ENCODE measurements at regions not wholly inside any gene's neighbourhood (a gene's known extent, or its start where the extent isn't known, plus 50 kb on each side); places are given as distances from the start of the nearest gene placed in this dataset.

DNA sequence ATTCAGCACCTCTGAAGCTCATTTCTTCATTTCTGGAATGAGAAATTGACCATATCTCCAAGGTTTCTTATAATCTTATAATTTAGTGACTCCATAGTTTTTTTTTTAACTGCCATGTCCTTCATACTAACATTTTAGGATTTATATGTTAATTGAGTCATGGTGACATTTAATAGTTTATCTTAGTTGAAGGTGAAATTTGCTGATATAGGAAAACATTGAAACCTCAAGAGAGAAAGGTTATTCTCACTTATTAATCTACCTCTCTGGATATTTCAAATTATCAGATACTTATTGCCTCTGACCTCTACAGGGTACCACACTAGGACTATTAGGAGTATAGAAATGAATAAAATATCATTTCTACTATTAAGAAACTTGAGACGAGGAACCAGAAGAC lies 499.0 kb downstream of the NUP35 start:
- Mint-ChIP-seq H3K36me3 (ENCODE audit: low read depth) (no peaks in the 10 kb centered on the region), H3K9me3 (peaks cover 10% of the 10 kb centered on the region; the same call in 2 of the 3 replicates), H3K27me3 (ENCODE audit: insufficient read depth, low read depth, poor library complexity) (peaks cover 2% of the 10 kb centered on the region), H3K4me3 (no peak overlapping the region), H3K4me1 (no peaks in the 10 kb centered on the region), H3K27ac (no peak overlapping the region)
- H2AFZ ChIP-seq, result no peak overlapping the region
- no peaks in the 10 kb centered on the region for H3K27me3 ChIP-seq (ENCODE audit: insufficient read depth)
- H3K4me1 ChIP-seq (ENCODE audit: insufficient read depth), result no peaks in the 10 kb centered on the region
- no peak overlapping the region for H3K4me3 ChIP-seq
- DNase-seq (ENCODE audit: low spot score) (no peak), ATAC-seq (no peak)
- no peaks in the 10 kb centered on the region for H3K36me3 ChIP-seq (ENCODE audit: insufficient read depth)
- no peaks in the 10 kb centered on the region for H3F3A ChIP-seq (replicated peaks; ENCODE audit: low read depth)
- peaks cover 3% of the 10 kb centered on the region; the same call in 1 of the 2 replicates for H3K9me2 ChIP-seq (ENCODE audit: insufficient read depth)
- no peak overlapping the region for H3K27ac ChIP-seq (ENCODE audit: low read depth)
- no peaks in the 10 kb centered on the region for H3K79me2 ChIP-seq (replicated peaks; ENCODE audit: insufficient read depth)
- no peak overlapping the region for H3K4me2 ChIP-seq
- H4K20me1 ChIP-seq (replicated peaks; ENCODE audit: insufficient read depth), result no peaks in the 10 kb centered on the region
- TF ChIP-seq CREB1 (CRISPR knock-in tag; IDR thresholded peaks at IDR 0.05; ENCODE audit: low read depth), result no peak
- TF ChIP-seq, protein P1, sequence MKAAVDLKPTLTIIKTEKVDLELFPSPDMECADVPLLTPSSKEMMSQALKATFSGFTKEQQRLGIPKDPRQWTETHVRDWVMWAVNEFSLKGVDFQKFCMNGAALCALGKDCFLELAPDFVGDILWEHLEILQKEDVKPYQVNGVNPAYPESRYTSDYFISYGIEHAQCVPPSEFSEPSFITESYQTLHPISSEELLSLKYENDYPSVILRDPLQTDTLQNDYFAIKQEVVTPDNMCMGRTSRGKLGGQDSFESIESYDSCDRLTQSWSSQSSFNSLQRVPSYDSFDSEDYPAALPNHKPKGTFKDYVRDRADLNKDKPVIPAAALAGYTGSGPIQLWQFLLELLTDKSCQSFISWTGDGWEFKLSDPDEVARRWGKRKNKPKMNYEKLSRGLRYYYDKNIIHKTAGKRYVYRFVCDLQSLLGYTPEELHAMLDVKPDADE (IDR thresholded peaks at IDR 0.05), result no peak
- TF ChIP-seq JUNB (IDR thresholded peaks at IDR 0.05; ENCODE audit: unreplicated experiment), result no peak
- no peak for TF ChIP-seq POLR2AphosphoS5 (IDR thresholded peaks at IDR 0.05; ENCODE audit: low read depth)
- TF ChIP-seq, protein P2, sequence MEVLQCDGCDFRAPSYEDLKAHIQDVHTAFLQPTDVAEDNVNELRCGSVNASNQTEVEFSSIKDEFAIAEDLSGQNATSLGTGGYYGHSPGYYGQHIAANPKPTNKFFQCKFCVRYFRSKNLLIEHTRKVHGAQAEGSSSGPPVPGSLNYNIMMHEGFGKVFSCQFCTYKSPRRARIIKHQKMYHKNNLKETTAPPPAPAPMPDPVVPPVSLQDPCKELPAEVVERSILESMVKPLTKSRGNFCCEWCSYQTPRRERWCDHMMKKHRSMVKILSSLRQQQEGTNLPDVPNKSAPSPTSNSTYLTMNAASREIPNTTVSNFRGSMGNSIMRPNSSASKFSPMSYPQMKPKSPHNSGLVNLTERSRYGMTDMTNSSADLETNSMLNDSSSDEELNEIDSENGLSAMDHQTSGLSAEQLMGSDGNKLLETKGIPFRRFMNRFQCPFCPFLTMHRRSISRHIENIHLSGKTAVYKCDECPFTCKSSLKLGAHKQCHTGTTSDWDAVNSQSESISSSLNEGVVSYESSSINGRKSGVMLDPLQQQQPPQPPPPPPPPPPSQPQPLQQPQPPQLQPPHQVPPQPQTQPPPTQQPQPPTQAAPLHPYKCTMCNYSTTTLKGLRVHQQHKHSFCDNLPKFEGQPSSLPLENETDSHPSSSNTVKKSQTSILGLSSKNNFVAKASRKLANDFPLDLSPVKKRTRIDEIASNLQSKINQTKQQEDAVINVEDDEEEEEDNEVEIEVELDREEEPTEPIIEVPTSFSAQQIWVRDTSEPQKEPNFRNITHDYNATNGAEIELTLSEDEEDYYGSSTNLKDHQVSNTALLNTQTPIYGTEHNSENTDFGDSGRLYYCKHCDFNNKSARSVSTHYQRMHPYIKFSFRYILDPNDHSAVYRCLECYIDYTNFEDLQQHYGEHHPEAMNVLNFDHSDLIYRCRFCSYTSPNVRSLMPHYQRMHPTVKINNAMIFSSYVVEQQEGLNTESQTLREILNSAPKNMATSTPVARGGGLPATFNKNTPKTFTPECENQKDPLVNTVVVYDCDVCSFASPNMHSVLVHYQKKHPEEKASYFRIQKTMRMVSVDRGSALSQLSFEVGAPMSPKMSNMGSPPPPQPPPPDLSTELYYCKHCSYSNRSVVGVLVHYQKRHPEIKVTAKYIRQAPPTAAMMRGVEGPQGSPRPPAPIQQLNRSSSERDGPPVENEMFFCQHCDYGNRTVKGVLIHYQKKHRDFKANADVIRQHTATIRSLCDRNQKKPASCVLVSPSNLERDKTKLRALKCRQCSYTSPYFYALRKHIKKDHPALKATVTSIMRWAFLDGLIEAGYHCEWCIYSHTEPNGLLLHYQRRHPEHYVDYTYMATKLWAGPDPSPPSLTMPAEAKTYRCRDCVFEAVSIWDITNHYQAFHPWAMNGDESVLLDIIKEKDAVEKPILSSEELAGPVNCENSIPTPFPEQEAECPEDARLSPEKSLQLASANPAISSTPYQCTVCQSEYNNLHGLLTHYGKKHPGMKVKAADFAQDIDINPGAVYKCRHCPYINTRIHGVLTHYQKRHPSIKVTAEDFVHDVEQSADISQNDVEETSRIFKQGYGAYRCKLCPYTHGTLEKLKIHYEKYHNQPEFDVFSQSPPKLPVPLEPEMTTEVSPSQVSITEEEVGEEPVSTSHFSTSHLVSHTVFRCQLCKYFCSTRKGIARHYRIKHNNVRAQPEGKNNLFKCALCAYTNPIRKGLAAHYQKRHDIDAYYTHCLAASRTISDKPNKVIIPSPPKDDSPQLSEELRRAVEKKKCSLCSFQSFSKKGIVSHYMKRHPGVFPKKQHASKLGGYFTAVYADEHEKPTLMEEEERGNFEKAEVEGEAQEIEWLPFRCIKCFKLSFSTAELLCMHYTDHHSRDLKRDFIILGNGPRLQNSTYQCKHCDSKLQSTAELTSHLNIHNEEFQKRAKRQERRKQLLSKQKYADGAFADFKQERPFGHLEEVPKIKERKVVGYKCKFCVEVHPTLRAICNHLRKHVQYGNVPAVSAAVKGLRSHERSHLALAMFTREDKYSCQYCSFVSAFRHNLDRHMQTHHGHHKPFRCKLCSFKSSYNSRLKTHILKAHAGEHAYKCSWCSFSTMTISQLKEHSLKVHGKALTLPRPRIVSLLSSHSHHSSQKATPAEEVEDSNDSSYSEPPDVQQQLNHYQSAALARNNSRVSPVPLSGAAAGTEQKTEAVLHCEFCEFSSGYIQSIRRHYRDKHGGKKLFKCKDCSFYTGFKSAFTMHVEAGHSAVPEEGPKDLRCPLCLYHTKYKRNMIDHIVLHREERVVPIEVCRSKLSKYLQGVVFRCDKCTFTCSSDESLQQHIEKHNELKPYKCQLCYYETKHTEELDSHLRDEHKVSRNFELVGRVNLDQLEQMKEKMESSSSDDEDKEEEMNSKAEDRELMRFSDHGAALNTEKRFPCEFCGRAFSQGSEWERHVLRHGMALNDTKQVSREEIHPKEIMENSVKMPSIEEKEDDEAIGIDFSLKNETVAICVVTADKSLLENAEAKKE (CRISPR knock-in tag; IDR thresholded peaks at IDR 0.05), result no peak
- TF ChIP-seq, protein P3, sequence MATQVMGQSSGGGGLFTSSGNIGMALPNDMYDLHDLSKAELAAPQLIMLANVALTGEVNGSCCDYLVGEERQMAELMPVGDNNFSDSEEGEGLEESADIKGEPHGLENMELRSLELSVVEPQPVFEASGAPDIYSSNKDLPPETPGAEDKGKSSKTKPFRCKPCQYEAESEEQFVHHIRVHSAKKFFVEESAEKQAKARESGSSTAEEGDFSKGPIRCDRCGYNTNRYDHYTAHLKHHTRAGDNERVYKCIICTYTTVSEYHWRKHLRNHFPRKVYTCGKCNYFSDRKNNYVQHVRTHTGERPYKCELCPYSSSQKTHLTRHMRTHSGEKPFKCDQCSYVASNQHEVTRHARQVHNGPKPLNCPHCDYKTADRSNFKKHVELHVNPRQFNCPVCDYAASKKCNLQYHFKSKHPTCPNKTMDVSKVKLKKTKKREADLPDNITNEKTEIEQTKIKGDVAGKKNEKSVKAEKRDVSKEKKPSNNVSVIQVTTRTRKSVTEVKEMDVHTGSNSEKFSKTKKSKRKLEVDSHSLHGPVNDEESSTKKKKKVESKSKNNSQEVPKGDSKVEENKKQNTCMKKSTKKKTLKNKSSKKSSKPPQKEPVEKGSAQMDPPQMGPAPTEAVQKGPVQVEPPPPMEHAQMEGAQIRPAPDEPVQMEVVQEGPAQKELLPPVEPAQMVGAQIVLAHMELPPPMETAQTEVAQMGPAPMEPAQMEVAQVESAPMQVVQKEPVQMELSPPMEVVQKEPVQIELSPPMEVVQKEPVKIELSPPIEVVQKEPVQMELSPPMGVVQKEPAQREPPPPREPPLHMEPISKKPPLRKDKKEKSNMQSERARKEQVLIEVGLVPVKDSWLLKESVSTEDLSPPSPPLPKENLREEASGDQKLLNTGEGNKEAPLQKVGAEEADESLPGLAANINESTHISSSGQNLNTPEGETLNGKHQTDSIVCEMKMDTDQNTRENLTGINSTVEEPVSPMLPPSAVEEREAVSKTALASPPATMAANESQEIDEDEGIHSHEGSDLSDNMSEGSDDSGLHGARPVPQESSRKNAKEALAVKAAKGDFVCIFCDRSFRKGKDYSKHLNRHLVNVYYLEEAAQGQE (IDR thresholded peaks at IDR 0.05; ENCODE audit: unreplicated experiment), result no peak
- TF ChIP-seq NANOG (IDR thresholded peaks at IDR 0.05; ENCODE audit: borderline replicate concordance), result no peak
- TF ChIP-seq EZH2phosphoT487 (IDR thresholded peaks at IDR 0.05; ENCODE audit: unreplicated experiment), result no peak
- TF ChIP-seq EZH2 (IDR thresholded peaks at IDR 0.05; ENCODE audit: low read depth, unreplicated experiment), result no peak
- no peak for TF ChIP-seq STAT1 (IDR thresholded peaks at IDR 0.05; ENCODE audit: unreplicated experiment)
- TF ChIP-seq ZNF331 (CRISPR knock-in tag; IDR thresholded peaks at IDR 0.05; ENCODE audit: low read depth), result no peak
- TF ChIP-seq, protein P4, sequence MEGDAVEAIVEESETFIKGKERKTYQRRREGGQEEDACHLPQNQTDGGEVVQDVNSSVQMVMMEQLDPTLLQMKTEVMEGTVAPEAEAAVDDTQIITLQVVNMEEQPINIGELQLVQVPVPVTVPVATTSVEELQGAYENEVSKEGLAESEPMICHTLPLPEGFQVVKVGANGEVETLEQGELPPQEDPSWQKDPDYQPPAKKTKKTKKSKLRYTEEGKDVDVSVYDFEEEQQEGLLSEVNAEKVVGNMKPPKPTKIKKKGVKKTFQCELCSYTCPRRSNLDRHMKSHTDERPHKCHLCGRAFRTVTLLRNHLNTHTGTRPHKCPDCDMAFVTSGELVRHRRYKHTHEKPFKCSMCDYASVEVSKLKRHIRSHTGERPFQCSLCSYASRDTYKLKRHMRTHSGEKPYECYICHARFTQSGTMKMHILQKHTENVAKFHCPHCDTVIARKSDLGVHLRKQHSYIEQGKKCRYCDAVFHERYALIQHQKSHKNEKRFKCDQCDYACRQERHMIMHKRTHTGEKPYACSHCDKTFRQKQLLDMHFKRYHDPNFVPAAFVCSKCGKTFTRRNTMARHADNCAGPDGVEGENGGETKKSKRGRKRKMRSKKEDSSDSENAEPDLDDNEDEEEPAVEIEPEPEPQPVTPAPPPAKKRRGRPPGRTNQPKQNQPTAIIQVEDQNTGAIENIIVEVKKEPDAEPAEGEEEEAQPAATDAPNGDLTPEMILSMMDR (conservative IDR thresholded peaks at IDR 0.05; ENCODE audit: low read depth in 2 of 2), result no peak
- no peak for TF ChIP-seq ZNF114 (CRISPR knock-in tag; IDR thresholded peaks at IDR 0.05)

Data from GM23338 (cell line).